Parathyroid adenoma (tissue), 2 donors: ENCODE measurements at regions not wholly inside any gene's neighbourhood (a gene's known extent, or its start where the extent isn't known, plus 50 kb on each side); places are given as distances from the start of the nearest gene placed in this dataset.

Experiments
- H2AFZ ChIP-seq: fragments of 300-600 bp; sonication (generic); one replicate; pipeline ENCODE4 v1.7.0; 2017; ENCODE audit warnings: antibody characterized with exemption, mild to moderate bottlenecking
- H3K27ac ChIP-seq: fragments of 300-600 bp; sonication (generic); one replicate; pipeline ENCODE4 v1.7.0; 2017
- H3K27me3 ChIP-seq: fragments of 300-600 bp; sonication (generic); one replicate; pipeline ENCODE4 v1.7.0; 2017; ENCODE audit warnings: low read length; ENCODE audit not compliant: control insufficient read depth, insufficient read depth
- H3K36me3 ChIP-seq: fragments of 300-600 bp; sonication (generic); one replicate; pipeline ENCODE4 v1.7.0; 2017; ENCODE audit warnings: low read length; ENCODE audit not compliant: control insufficient read depth, insufficient read depth
- H3K4me1 ChIP-seq: fragments of 300-600 bp; sonication (generic); one replicate; pipeline ENCODE4 v1.7.0; 2017; ENCODE audit warnings: control low read depth
- H3K4me2 ChIP-seq: fragments of 300-600 bp; sonication (generic); one replicate; pipeline ENCODE4 v1.7.0; 2017; ENCODE audit warnings: low read length
- H3K4me3 ChIP-seq: fragments of 300-600 bp; sonication (generic); one replicate; pipeline ENCODE4 v1.7.0; 2017; ENCODE audit warnings: low read depth, low read length
- H3K79me2 ChIP-seq: fragments of 300-600 bp; sonication (generic); one replicate; pipeline ENCODE4 v1.7.0; 2017; ENCODE audit warnings: control low read depth
- H3K9ac ChIP-seq: fragments of 300-600 bp; sonication (generic); one replicate; pipeline ENCODE4 v1.7.0; 2017; ENCODE audit warnings: mild to moderate bottlenecking
- H3K9me3 ChIP-seq: fragments of 300-600 bp; sonication (generic); one replicate; pipeline ENCODE4 v1.7.0; 2017; ENCODE audit warnings: low read length; ENCODE audit not compliant: control insufficient read depth
- TF ChIP-seq, protein P1 (sequence below): fragments of 300-600 bp; sonication (generic); IDR thresholded peaks from one replicate; pipeline ENCODE4 v1.7.0; 2017; ENCODE audit warnings: antibody characterized with exemption, mild to moderate bottlenecking
- donor health status: primary hyperparathyroidism.

DNA sequence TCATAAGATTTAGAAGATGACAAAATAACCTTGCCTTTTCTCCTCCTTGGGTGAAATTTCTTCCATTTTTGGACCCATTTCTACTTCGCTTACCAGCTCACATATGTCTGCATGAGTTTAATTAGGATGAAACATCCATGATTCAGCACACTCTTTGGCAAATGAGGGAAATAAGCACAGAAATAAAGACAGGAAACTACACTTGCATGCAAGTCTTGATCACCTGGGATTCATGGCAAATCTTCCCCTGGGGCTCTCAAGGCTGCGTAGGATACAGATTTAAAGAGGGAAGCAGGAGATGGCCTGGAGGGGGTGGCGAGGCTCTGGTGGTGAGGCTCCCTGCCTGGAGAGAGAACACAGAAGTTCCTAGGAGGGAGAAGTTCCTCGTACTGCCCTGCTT, 147.8 kb downstream of the EDN3 start:
- Histone ChIP-seq H3K79me2 (no peaks in the 10 kb centered on the region), H3K4me1 (no peaks in the 10 kb centered on the region), H3K9me3 (no peaks in the 10 kb centered on the region), H3K9ac (no peak overlapping the region), H3K36me3 (no peaks in the 10 kb centered on the region), H3K27ac (no peak overlapping the region), H3K4me3 (no peak overlapping the region), H3K27me3 (no peaks in the 10 kb centered on the region), H3K4me2 (no peak overlapping the region), H2AFZ (no peak overlapping the region)
- TF ChIP-seq, protein P1, sequence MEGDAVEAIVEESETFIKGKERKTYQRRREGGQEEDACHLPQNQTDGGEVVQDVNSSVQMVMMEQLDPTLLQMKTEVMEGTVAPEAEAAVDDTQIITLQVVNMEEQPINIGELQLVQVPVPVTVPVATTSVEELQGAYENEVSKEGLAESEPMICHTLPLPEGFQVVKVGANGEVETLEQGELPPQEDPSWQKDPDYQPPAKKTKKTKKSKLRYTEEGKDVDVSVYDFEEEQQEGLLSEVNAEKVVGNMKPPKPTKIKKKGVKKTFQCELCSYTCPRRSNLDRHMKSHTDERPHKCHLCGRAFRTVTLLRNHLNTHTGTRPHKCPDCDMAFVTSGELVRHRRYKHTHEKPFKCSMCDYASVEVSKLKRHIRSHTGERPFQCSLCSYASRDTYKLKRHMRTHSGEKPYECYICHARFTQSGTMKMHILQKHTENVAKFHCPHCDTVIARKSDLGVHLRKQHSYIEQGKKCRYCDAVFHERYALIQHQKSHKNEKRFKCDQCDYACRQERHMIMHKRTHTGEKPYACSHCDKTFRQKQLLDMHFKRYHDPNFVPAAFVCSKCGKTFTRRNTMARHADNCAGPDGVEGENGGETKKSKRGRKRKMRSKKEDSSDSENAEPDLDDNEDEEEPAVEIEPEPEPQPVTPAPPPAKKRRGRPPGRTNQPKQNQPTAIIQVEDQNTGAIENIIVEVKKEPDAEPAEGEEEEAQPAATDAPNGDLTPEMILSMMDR: no peak

DNA sequence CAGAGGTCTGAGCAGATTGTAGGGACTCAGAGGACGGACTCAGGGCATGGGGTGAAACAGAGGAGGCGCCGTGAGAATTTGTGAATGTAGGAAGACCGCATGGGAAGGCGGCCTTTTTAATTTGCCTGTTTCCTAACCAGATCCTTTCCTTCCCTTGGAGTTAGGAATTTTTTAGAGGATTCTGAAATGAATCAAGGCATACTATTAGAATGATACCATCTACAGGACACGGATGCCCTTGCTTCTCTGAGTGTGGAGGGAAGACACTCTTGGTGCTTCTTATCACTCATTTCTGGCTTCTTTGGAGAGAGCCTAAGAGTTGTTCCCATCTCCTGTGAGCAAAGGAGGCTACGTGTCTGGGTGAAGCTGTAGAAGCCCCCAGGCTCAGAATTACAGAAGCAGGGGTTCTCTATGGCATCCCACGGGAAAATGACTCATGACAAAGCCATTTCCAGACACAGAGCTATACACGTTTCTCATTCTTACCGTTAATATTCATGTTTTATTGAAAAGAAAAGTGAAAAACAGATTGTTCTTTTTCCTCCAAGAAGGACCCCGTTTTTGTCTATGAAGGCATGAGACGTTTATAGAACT, 148.5 kb downstream of the EDN3 start:
- Histone ChIP-seq H2AFZ (no peak overlapping the region), H3K4me2 (no peak overlapping the region), H3K9me3 (no peaks in the 10 kb centered on the region), H3K4me1 (no peaks in the 10 kb centered on the region), H3K36me3 (no peaks in the 10 kb centered on the region), H3K9ac (no peak overlapping the region), H3K4me3 (no peak overlapping the region), H3K27me3 (no peaks in the 10 kb centered on the region), H3K27ac (no peak overlapping the region), H3K79me2 (no peaks in the 10 kb centered on the region)
- TF ChIP-seq, protein P1: no peak

DNA sequence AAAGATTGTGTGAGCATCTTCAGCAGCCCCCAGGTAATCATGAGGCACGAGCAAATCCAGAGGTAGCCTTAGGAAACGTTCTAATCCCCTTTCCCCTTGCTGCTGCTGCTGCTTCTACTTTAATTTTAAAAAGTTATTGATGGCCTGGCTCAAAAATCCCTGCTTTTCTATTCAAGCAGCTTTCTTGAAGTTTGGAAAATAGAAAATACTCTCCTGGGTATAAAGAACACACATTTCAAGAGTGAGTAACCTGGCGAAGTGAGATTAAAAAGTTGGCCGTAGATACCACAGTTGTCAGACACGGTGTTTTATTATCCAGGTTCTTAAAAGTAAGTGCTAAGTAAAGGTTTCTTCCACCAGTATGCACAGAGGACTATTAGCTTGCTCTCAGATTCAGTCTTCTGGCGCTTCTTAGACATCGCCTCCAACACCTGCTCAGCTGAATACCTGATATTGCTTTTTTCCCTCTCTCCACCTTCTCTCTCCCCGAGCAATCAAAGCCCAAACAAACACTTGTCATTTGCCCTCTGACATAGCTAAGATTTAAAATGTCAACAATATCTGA, 150.7 kb downstream of the EDN3 start:
- no peak overlapping the region for H3K4me2 ChIP-seq
- no peak overlapping the region for H3K4me3 ChIP-seq
- no peak overlapping the region for H3K27ac ChIP-seq
- no peaks in the 10 kb centered on the region for H3K4me1 ChIP-seq
- TF ChIP-seq, protein P1: no peak
- H2AFZ ChIP-seq: no peak overlapping the region
- H3K27me3 ChIP-seq: no peaks in the 10 kb centered on the region
- no peaks in the 10 kb centered on the region for H3K9me3 ChIP-seq
- H3K79me2 ChIP-seq: no peaks in the 10 kb centered on the region
- H3K9ac ChIP-seq: no peak overlapping the region
- no peaks in the 10 kb centered on the region for H3K36me3 ChIP-seq

DNA sequence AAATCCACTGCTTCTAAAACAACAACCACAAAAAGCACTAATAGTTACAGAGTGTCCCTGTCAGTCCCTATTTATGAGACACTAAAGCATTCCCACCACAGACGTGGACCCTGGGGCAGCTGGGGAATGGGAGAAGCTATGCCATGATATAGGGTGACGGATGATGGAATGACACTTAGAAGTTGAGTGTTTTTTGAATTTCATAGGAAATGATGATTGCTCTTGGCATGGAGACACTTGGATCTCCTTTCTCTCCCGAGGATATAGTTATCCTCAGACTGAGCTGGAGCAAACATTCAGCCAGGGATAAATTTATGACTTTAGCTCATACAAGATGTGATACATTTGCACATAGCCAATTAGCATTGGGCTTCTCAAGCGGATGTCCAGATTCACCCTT, 151.2 kb downstream of the EDN3 start:
- H3K9ac ChIP-seq: no peak overlapping the region
- TF ChIP-seq, protein P1: no peak
- no peaks in the 10 kb centered on the region for H3K27me3 ChIP-seq
- no peaks in the 10 kb centered on the region for H3K9me3 ChIP-seq
- H3K36me3 ChIP-seq: no peaks in the 10 kb centered on the region
- H3K4me1 ChIP-seq: no peaks in the 10 kb centered on the region
- H3K4me2 ChIP-seq: no peak overlapping the region
- no peak overlapping the region for H2AFZ ChIP-seq
- H3K27ac ChIP-seq: no peak overlapping the region
- no peak overlapping the region for H3K4me3 ChIP-seq
- no peaks in the 10 kb centered on the region for H3K79me2 ChIP-seq

DNA sequence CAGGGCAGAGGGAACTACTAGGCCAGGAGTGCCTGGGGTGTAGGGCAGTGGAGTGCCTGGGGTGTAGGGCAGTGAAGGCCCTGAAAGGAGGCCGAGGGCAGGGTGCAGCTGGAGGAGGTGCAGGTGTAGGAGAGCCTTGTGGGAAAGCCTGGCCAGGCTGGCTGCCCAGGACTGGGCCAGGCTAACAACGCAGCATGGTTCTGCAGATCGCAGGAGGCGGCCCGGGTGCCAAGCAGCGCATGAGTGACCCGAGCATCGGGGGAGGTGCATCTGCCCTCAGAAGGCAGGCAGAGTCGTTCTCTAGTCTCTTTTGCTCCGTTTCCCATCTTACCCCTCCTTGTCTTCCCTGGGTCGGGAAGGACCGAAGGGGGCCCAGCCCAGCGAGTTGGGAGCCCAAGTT, 151.5 kb upstream of the PHACTR3 start:
- no peaks in the 10 kb centered on the region for H3K4me1 ChIP-seq
- no peaks in the 10 kb centered on the region for H3K9me3 ChIP-seq
- TF ChIP-seq, protein P1: no peak
- H3K79me2 ChIP-seq: no peaks in the 10 kb centered on the region
- H3K9ac ChIP-seq: no peak overlapping the region
- no peak overlapping the region for H2AFZ ChIP-seq
- H3K4me2 ChIP-seq: no peak overlapping the region
- no peaks in the 10 kb centered on the region for H3K36me3 ChIP-seq
- H3K4me3 ChIP-seq: no peak overlapping the region
- no peaks in the 10 kb centered on the region for H3K27me3 ChIP-seq
- no peak overlapping the region for H3K27ac ChIP-seq
